DND-41 (cell line): ENCODE measurements at regions not wholly inside any gene's neighbourhood (a gene's known extent, or its start where the extent isn't known, plus 50 kb on each side); places are given as distances from the start of the nearest gene placed in this dataset.

Source experiments
- EZH2 ChIP-seq: IDR thresholded peaks from 3 replicates; pipeline ENCODE4 v1.6.1; 2012; ENCODE audit warnings: borderline replicate concordance, low read depth, mild to moderate bottlenecking, moderate library complexity, low read length, inconsistent platforms; ENCODE audit not compliant: severe bottlenecking
- TF ChIP-seq, protein P1 (sequence below): IDR thresholded peaks from 2 replicates; pipeline ENCODE4 v1.5.1; 2012; ENCODE audit warnings: borderline replicate concordance, low read length, moderate library complexity, mild to moderate bottlenecking; ENCODE audit not compliant: poor library complexity, severe bottlenecking; ENCODE audit errors: extremely low read depth

GRCh38 chr2:7967707-7968405 is 714.0 kb upstream of the ID2 start:
- TF ChIP-seq, protein P1, sequence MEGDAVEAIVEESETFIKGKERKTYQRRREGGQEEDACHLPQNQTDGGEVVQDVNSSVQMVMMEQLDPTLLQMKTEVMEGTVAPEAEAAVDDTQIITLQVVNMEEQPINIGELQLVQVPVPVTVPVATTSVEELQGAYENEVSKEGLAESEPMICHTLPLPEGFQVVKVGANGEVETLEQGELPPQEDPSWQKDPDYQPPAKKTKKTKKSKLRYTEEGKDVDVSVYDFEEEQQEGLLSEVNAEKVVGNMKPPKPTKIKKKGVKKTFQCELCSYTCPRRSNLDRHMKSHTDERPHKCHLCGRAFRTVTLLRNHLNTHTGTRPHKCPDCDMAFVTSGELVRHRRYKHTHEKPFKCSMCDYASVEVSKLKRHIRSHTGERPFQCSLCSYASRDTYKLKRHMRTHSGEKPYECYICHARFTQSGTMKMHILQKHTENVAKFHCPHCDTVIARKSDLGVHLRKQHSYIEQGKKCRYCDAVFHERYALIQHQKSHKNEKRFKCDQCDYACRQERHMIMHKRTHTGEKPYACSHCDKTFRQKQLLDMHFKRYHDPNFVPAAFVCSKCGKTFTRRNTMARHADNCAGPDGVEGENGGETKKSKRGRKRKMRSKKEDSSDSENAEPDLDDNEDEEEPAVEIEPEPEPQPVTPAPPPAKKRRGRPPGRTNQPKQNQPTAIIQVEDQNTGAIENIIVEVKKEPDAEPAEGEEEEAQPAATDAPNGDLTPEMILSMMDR, result no peak
- no peak for TF ChIP-seq EZH2
